ENCODE measurements at regions not wholly inside any gene's neighbourhood (a gene's known extent, or its start where the extent isn't known, plus 50 kb on each side); places are given as distances from the start of the nearest gene placed in this dataset.
"Not testable (repeated sequence)": the region's sequence is repeated elsewhere in the genome, so short reads cannot be mapped to it uniquely, and the experiment has no call there.

DNA sequence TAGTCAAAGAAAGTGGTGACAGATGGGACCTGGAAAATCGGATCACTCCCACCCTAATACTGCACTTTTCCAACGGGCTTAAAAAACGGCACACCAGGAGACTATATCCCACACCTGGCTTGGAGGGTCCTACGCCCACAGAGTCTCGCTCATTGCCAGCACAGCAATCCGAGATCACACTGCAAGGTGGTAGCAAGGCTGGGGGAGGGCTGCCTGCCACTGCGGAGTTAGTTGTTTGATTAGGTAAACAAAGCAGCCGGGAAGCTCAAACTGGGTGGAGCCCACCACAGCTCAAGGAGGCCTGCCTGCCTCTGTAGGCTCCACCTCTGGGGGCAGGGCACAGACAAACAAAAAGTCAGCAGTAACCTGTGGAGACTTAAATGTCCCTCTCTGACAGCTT lies 590.0 kb upstream of the ID4 start:
- TF ChIP-seq JUN (IDR thresholded peaks at IDR 0.05; ENCODE audit: borderline replicate concordance, low read depth, low read length); JUN (CRISPR knock-in tag; IDR thresholded peaks at IDR 0.05; ENCODE audit: borderline replicate concordance); PML (IDR thresholded peaks at IDR 0.05; ENCODE audit: low read length); FOS (IDR thresholded peaks at IDR 0.05; ENCODE audit: extremely low read depth, insufficient read length); ZC3H11A (IDR thresholded peaks at IDR 0.05; ENCODE audit: low read depth, low read length); SMAD3 (CRISPR knock-in tag; conservative IDR thresholded peaks at IDR 0.05); KLF6 (CRISPR knock-in tag; IDR thresholded peaks at IDR 0.05; ENCODE audit: borderline replicate concordance); ZNF197 (CRISPR knock-in tag; IDR thresholded peaks at IDR 0.05; ENCODE audit: low read depth); MCM3 (IDR thresholded peaks at IDR 0.05): not testable (repeated sequence)
- TF ChIP-seq, protein P1, sequence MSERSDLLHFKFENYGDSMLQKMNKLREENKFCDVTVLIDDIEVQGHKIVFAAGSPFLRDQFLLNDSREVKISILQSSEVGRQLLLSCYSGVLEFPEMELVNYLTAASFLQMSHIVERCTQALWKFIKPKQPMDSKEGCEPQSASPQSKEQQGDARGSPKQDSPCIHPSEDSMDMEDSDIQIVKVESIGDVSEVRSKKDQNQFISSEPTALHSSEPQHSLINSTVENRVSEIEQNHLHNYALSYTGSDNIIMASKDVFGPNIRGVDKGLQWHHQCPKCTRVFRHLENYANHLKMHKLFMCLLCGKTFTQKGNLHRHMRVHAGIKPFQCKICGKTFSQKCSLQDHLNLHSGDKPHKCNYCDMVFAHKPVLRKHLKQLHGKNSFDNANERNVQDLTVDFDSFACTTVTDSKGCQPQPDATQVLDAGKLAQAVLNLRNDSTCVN (CRISPR knock-in tag; IDR thresholded peaks at IDR 0.05): not testable (repeated sequence)
